Panc1 (cell line): ENCODE measurements at regions not wholly inside any gene's neighbourhood (a gene's known extent, or its start where the extent isn't known, plus 50 kb on each side); places are given as distances from the start of the nearest gene placed in this dataset.

Experiments used
- ATAC-seq: fragments of 200-7000 bp; cut with Tn5 transposase; 2 replicates; pipeline ENCODE4 v1.9.1; 2020; ENCODE audit warnings: mild to moderate bottlenecking, moderate library complexity
- BruUV-seq: library from RNA; stranded (reverse); fragments of 400-500 nt; replicated peaks from 2 replicates; lab custom pipeline; 2021; lab: Mats Ljungman, UMichigan
- CTCF ChIA-PET: fragments of 300-600 bp; sonication (Branson Sonifier 250); formaldehyde crosslinking; loops from one replicate; lab custom pipeline; 2022; ENCODE audit warnings: antibody characterized with exemption; lab: Charles Lee
- POLR2A ChIA-PET: fragments of 300-600 bp; sonication (Branson Sonifier 250); formaldehyde crosslinking; loops from one replicate; lab custom pipeline; 2022; ENCODE audit warnings: antibody characterized with exemption; lab: Charles Lee
- DNase-seq: peaks from one replicate; pipeline ENCODE4 v3.0.0-alpha.2; 2010; ENCODE audit warnings: low read depth, low spot score
- H3K27ac ChIP-seq: 2 replicates; pipeline ENCODE4 v1.5.1; 2011; ENCODE audit warnings: mild to moderate bottlenecking, low read length, inconsistent platforms
- H3K27me3 ChIP-seq: fragments of 200-500 bp; sonication (Bioruptor generic); 2 replicates; pipeline ENCODE4 v1.6.0; 2014; ENCODE audit warnings: low read length, inconsistent platforms; ENCODE audit not compliant: control insufficient read depth, insufficient read depth
- H3K36me3 ChIP-seq: fragments of 200-500 bp; sonication (Bioruptor generic); 2 replicates; pipeline ENCODE4 v1.5.1; 2014; ENCODE audit warnings: inconsistent platforms, mild to moderate bottlenecking, low read length, moderate library complexity; ENCODE audit not compliant: control insufficient read depth, insufficient read depth
- H3K4me1 ChIP-seq: 2 replicates; pipeline ENCODE4 v1.5.1; 2011; ENCODE audit warnings: inconsistent platforms, mild to moderate bottlenecking, low read length, moderate library complexity; ENCODE audit not compliant: control insufficient read depth, insufficient read depth
- H3K4me3 ChIP-seq, 2 experiments: 2 replicates each; pipeline ENCODE4 v1.5.1; 2011 to 2012; ENCODE audit warnings: low read depth in 2 of 2, low read length in 2 of 2, mild to moderate bottlenecking in 2 of 2, inconsistent platforms in 1 of 2, moderate library complexity in 1 of 2
- H3K9me3 ChIP-seq: fragments of 200-500 bp; sonication (Bioruptor generic); 2 replicates; pipeline ENCODE4 v1.5.1; 2014; ENCODE audit warnings: low read depth, mild to moderate bottlenecking, inconsistent platforms, low read length, moderate library complexity; ENCODE audit not compliant: control insufficient read depth, insufficient read depth
- CTCF ChIP-seq: fragments of 450-650 bp; IDR thresholded peaks from 2 replicates; pipeline ENCODE4 v1.5.1; 2017; ENCODE audit warnings: mild to moderate bottlenecking
- POLR2AphosphoS5 ChIP-seq: IDR thresholded peaks from 2 replicates; pipeline ENCODE4 v1.6.1; 2012; ENCODE audit warnings: mild to moderate bottlenecking, low read depth, low read length, moderate library complexity
- REST ChIP-seq, 2 experiments: IDR thresholded peaks; 2 replicates each; pipeline ENCODE4 v1.6.1; 2011 to 2012; ENCODE audit warnings: low read depth in 2 of 2, control low read depth in 1 of 2, low read length in 1 of 2, mild to moderate bottlenecking in 1 of 2, moderate library complexity in 1 of 2; ENCODE audit not compliant: insufficient read depth in 1 of 2
- SIN3A ChIP-seq: IDR thresholded peaks from 2 replicates; pipeline ENCODE4 v1.6.1; 2012; ENCODE audit warnings: low read depth, mild to moderate bottlenecking, low read length, moderate library complexity, borderline replicate concordance; ENCODE audit not compliant: insufficient read depth
- TCF7L2 ChIP-seq: IDR thresholded peaks from 2 replicates; pipeline ENCODE4 v1.6.1; 2011; ENCODE audit warnings: mild to moderate bottlenecking, low read depth, low read length, inconsistent platforms
- in situ Hi-C: cut with HindIII; loops from 2 replicates; pipeline ENCODE4 v1.10.0; 2016; ENCODE audit warnings: low sequenced_read_pairs, low pct_unique_long_range_greater_than_20kb
- intact Hi-C: fragments of 100-400 bp; cut with micrococcal nuclease; formaldehyde crosslinking; loops from one replicate; pipeline ENCODE4 v1.10.0; 2022; ENCODE audit not compliant: unreplicated experiment

GRCh38 chr10:133035952-133036351 lies 51.8 kb upstream of the ADGRA1 start:
- Histone ChIP-seq H3K4me1 (no peaks in the 10 kb centered on the region), H3K27me3 (peaks cover 19% of the 10 kb centered on the region), H3K9me3 (no peaks in the 10 kb centered on the region), H3K4me3 (no peak overlapping the region), H3K27ac (no peak overlapping the region), H3K36me3 (no peaks in the 10 kb centered on the region)
- BruUV-seq: no TSS peak
- ChIA-PET POLR2A (no interaction called here), CTCF (no interaction called here)
- ATAC-seq (no peak), DNase-seq (no peak)
- TF ChIP-seq POLR2AphosphoS5 (no peak), SIN3A (no peak), TCF7L2 (no peak), REST (IDR thresholded peaks at IDR 0.05; ENCODE audit: insufficient read depth in 1 of 2, low read depth in 2 of 2, low read length in 1 of 2) (no peak), CTCF (no peak)
- intact Hi-C loops (no loop called here), in situ Hi-C loops (no loop called here)

- no peaks in the 10 kb centered on the region for H3K9me3 ChIP-seq
- POLR2A ChIA-PET: no interaction called here
- no peak overlapping the region for H3K27ac ChIP-seq
- H3K4me1 ChIP-seq: no peaks in the 10 kb centered on the region
- intact Hi-C loops: no loop called here
- CTCF ChIA-PET: no interaction called here
- H3K36me3 ChIP-seq: no peaks in the 10 kb centered on the region
- no TSS peak for BruUV-seq
- no peak for TF ChIP-seq REST (IDR thresholded peaks at IDR 0.05; ENCODE audit: insufficient read depth in 1 of 2, low read depth in 2 of 2, low read length in 1 of 2)
- no peak for TF ChIP-seq TCF7L2
- TF ChIP-seq CTCF: no peak
- no peak for TF ChIP-seq POLR2AphosphoS5
- no peak for TF ChIP-seq SIN3A
- peaks cover 19% of the 10 kb centered on the region for H3K27me3 ChIP-seq
- H3K4me3 ChIP-seq: no peak overlapping the region
- DNase-seq (no peak), ATAC-seq (no peak)
- in situ Hi-C loops: no loop called here
These were observed 53.0 kb upstream of the ADGRA1 start for GRCh38 chr10:133034762-133035161.
